Liver (tissue), 3 donors: ENCODE measurements at regions not wholly inside any gene's neighbourhood (a gene's known extent, or its start where the extent isn't known, plus 50 kb on each side); places are given as distances from the start of the nearest gene placed in this dataset.

Source experiments
- NR2F2 ChIP-seq: IDR thresholded peaks from 2 replicates; pipeline ENCODE4 v1.6.1; 2016; ENCODE audit warnings: antibody characterized with exemption
- SP1 ChIP-seq: IDR thresholded peaks from 2 replicates; pipeline ENCODE4 v1.6.1; 2018; ENCODE audit warnings: antibody characterized with exemption, mild to moderate bottlenecking
- TF ChIP-seq, protein P1 (sequence below): IDR thresholded peaks from 2 replicates; pipeline ENCODE4 v1.6.1; 2016; ENCODE audit warnings: antibody characterized with exemption
- TF ChIP-seq, protein P2 (sequence below): fragments of 150-350 bp; IDR thresholded peaks from 2 replicates; pipeline ENCODE4 v1.5.1; 2017; ENCODE audit warnings: improper control_type of control experiment, low read depth, low read length; ENCODE audit not compliant: missing input control
- donor health status: healthy.
- donor health status: healthy.

DNA sequence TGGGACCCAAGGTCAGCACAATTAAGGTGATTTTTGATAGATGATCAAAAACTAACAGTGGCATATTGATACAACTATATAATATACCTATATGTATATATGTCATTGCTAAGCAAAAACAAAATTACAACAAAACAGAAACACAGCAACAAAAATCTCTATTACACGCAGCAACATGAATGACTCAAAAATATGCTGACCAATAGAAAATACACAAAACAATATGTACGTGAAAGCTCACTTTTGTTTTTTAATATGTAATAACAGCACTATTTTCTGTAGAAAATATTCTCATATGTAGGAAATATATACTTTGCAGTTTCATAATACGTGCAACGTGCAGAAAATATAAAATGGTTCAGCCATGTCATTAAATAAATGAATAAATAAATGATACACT lies 1985.7 kb upstream of the CDH9 start:
- TF ChIP-seq, protein P1, sequence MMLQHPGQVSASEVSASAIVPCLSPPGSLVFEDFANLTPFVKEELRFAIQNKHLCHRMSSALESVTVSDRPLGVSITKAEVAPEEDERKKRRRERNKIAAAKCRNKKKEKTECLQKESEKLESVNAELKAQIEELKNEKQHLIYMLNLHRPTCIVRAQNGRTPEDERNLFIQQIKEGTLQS = no peak
- TF ChIP-seq SP1 = no peak
- TF ChIP-seq, protein P2, sequence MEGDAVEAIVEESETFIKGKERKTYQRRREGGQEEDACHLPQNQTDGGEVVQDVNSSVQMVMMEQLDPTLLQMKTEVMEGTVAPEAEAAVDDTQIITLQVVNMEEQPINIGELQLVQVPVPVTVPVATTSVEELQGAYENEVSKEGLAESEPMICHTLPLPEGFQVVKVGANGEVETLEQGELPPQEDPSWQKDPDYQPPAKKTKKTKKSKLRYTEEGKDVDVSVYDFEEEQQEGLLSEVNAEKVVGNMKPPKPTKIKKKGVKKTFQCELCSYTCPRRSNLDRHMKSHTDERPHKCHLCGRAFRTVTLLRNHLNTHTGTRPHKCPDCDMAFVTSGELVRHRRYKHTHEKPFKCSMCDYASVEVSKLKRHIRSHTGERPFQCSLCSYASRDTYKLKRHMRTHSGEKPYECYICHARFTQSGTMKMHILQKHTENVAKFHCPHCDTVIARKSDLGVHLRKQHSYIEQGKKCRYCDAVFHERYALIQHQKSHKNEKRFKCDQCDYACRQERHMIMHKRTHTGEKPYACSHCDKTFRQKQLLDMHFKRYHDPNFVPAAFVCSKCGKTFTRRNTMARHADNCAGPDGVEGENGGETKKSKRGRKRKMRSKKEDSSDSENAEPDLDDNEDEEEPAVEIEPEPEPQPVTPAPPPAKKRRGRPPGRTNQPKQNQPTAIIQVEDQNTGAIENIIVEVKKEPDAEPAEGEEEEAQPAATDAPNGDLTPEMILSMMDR = no peak
- TF ChIP-seq NR2F2 = no peak
